ENCODE measurements at regions not wholly inside any gene's neighbourhood (a gene's known extent, or its start where the extent isn't known, plus 50 kb on each side); places are given as distances from the start of the nearest gene placed in this dataset.

DNA sequence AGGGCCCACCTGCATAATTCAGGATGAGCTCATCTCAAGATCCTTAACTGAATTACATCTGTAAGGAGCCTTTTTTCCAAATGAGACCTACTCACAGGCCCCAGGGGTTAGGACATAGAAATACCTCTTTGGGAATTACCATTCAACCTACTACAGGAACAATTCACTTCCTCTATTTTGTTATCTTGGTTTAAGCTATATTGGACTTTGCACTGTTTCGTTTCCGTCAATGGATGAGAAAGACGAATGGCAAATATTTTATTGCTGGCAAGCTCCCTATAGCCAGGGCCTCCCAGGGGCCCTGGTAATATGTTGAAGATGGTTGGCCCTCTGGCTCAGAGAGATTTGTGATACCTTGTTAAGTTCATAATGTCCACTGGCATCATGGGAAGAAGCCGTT lies 384.2 kb upstream of the DUSP10 start:
- TF ChIP-seq, protein P1, sequence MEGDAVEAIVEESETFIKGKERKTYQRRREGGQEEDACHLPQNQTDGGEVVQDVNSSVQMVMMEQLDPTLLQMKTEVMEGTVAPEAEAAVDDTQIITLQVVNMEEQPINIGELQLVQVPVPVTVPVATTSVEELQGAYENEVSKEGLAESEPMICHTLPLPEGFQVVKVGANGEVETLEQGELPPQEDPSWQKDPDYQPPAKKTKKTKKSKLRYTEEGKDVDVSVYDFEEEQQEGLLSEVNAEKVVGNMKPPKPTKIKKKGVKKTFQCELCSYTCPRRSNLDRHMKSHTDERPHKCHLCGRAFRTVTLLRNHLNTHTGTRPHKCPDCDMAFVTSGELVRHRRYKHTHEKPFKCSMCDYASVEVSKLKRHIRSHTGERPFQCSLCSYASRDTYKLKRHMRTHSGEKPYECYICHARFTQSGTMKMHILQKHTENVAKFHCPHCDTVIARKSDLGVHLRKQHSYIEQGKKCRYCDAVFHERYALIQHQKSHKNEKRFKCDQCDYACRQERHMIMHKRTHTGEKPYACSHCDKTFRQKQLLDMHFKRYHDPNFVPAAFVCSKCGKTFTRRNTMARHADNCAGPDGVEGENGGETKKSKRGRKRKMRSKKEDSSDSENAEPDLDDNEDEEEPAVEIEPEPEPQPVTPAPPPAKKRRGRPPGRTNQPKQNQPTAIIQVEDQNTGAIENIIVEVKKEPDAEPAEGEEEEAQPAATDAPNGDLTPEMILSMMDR (IDR thresholded peaks at IDR 0.05): no peak
- no peak for TF ChIP-seq POLR2A (IDR thresholded peaks at IDR 0.05)
